MM.1S (cell line): ENCODE measurements at regions not wholly inside any gene's neighbourhood (a gene's known extent, or its start where the extent isn't known, plus 50 kb on each side); places are given as distances from the start of the nearest gene placed in this dataset.

ENCODE experiments used
- CTCF ChIP-seq: fragments of 300-600 bp; sonication (generic); IDR thresholded peaks from 2 replicates; pipeline ENCODE4 v1.5.1; 2016; ENCODE audit warnings: antibody characterized with exemption, low read length, mixed read lengths
- EZH2 ChIP-seq: fragments of 300-600 bp; sonication (generic); optimal IDR thresholded peaks from 2 replicates; pipeline ENCODE3; 2017; ENCODE audit warnings: low read depth, mild to moderate bottlenecking, antibody characterized with exemption, low read length, mixed read lengths
- EZH2phosphoT487 ChIP-seq: fragments of 300-600 bp; sonication (generic); IDR thresholded peaks from 2 replicates; pipeline ENCODE4 v1.6.1; 2018; ENCODE audit warnings: antibody characterized with exemption, low read length

DNA sequence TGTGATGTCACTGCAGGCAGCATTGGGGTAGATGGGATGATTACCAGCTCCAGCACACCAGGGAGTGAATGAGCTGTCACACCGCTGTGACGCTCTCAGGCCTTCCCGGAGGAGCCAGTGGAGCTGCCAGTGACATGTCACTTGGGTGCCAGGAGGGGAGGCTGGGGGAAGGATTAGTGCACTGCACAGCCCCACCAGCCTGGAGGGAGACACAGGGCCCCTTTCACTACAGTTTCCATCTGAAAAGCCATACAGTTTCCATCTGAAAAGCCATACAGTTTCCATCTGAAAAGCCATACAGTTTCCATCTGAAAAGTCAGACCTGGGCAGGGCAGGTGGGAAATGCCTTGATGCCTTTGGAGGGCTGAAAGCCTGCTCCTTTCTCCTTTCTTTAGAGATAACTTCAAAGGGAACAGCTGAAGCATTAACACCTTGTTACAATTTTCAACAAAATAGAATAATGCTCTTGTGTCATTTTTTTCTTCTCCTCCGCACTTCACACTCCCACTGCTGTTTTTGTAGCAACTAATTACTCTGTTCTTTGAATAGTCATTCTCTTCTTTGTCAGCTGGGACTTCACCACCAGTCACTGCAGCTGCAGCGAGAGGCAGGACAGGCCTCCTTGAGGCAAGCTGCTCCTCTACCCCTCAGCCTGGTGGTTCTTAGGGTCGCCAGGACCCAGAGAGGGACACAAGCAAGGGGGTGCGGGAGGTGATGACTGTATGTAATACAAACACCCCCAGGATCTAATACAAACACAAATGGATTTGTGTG, 256.9 kb upstream of the RGS6 start:
- no peak for TF ChIP-seq CTCF
- TF ChIP-seq EZH2phosphoT487 = no peak
- no peak for TF ChIP-seq EZH2
